Breast epithelium (tissue), 3 donors: ENCODE measurements at regions not wholly inside any gene's neighbourhood (a gene's known extent, or its start where the extent isn't known, plus 50 kb on each side); places are given as distances from the start of the nearest gene placed in this dataset.

Experiments
- POLR2A ChIP-seq: fragments of 450-650 bp; IDR thresholded peaks from one replicate; pipeline ENCODE4 v1.6.1; 2016; ENCODE audit warnings: antibody characterized with exemption, mild to moderate bottlenecking, moderate library complexity
- POLR2AphosphoS5 ChIP-seq, 3 donors: sonication (generic); formaldehyde crosslinking; IDR thresholded peaks; one replicate each; pipeline ENCODE4 v1.6.1; 2017; ENCODE audit warnings: antibody characterized with exemption in 3 of 3
- TF ChIP-seq, protein P1 (sequence below), 3 donors: fragments of 450-650 bp; IDR thresholded peaks; one replicate each; pipeline ENCODE4 v1.5.1; 2016 to 2017; ENCODE audit warnings: antibody characterized with exemption in 3 of 3, mild to moderate bottlenecking in 3 of 3, moderate library complexity in 3 of 3

DNA sequence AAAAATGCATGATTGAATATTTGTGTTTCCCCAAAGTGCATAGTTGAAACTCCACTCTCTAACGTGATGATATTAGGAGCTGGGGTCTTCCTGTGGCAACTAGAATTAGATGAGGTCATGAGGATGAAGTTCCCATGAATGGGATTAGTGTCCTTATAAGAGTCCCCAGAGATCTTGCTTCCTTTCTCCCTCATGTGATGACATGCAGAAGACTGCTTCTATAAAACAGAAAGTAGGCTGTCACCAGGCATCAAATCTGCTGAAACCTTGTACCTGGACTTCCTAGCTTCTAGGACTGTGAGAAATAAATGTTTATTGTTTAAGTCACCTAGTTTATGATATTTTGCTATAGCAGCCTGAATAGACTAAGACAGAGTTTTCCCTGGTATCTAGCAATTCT is 586.5 kb upstream of the EPHA7 start:
- TF ChIP-seq POLR2AphosphoS5 (IDR thresholded peaks at IDR 0.05) (no peak), POLR2A (no peak)
- TF ChIP-seq, protein P1, sequence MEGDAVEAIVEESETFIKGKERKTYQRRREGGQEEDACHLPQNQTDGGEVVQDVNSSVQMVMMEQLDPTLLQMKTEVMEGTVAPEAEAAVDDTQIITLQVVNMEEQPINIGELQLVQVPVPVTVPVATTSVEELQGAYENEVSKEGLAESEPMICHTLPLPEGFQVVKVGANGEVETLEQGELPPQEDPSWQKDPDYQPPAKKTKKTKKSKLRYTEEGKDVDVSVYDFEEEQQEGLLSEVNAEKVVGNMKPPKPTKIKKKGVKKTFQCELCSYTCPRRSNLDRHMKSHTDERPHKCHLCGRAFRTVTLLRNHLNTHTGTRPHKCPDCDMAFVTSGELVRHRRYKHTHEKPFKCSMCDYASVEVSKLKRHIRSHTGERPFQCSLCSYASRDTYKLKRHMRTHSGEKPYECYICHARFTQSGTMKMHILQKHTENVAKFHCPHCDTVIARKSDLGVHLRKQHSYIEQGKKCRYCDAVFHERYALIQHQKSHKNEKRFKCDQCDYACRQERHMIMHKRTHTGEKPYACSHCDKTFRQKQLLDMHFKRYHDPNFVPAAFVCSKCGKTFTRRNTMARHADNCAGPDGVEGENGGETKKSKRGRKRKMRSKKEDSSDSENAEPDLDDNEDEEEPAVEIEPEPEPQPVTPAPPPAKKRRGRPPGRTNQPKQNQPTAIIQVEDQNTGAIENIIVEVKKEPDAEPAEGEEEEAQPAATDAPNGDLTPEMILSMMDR (IDR thresholded peaks at IDR 0.05), result no peak
